ENCODE measurements at regions not wholly inside any gene's neighbourhood (a gene's known extent, or its start where the extent isn't known, plus 50 kb on each side); places are given as distances from the start of the nearest gene placed in this dataset.

- Histone ChIP-seq H3F3A (ENCODE audit: insufficient read depth) (no peaks in the 10 kb centered on the region), H3K36me3 (ENCODE audit: low read length) (no peaks in the 10 kb centered on the region), H3K9me2 (replicated peaks; ENCODE audit: insufficient read depth, low read length) (no peaks in the 10 kb centered on the region; the same call in 1 of the 2 replicates), H3K9me3 (ENCODE audit: insufficient read depth, low read length) (no peaks in the 10 kb centered on the region), H3K4me3 (ENCODE audit: insufficient read depth, low read length, poor library complexity, severe bottlenecking) (no peak overlapping the region), H4K20me1 (ENCODE audit: low read depth, low read length) (no peaks in the 10 kb centered on the region), H3K27me3 (ENCODE audit: low read length) (no peaks in the 10 kb centered on the region), H3K79me2 (ENCODE audit: insufficient read depth, low read length) (no peaks in the 10 kb centered on the region), H3K4me2 (ENCODE audit: low read depth, low read length, poor library complexity, severe bottlenecking) (no peak overlapping the region), H3K27ac (ENCODE audit: low read depth, low read length) (no peak overlapping the region), H3K9ac (ENCODE audit: low read length) (no peak overlapping the region), H2AFZ (ENCODE audit: low read depth, low read length, severe bottlenecking) (no peak overlapping the region)
- TF ChIP-seq CTCF (IDR thresholded peaks at IDR 0.05; ENCODE audit: insufficient read depth, low read length, poor library complexity, severe bottlenecking) = no peak
- no peak for TF ChIP-seq EZH2phosphoT487 (conservative IDR thresholded peaks at IDR 0.05; ENCODE audit: low read length)
Measured at GRCh38 chr2:35803126-35803525, 552.5 kb upstream of the CRIM1 start.

- no peak overlapping the region for H3K9ac ChIP-seq (ENCODE audit: low read length)
- no peaks in the 10 kb centered on the region for H3K36me3 ChIP-seq (ENCODE audit: low read length)
- no peaks in the 10 kb centered on the region for H3K9me2 ChIP-seq (replicated peaks; ENCODE audit: insufficient read depth, low read length)
- H3K4me2 ChIP-seq (ENCODE audit: low read depth, low read length, poor library complexity, severe bottlenecking) = no peak overlapping the region
- no peak for TF ChIP-seq CTCF (IDR thresholded peaks at IDR 0.05; ENCODE audit: insufficient read depth, low read length, poor library complexity, severe bottlenecking)
- TF ChIP-seq EZH2phosphoT487 (conservative IDR thresholded peaks at IDR 0.05; ENCODE audit: low read length) = no peak
- no peak overlapping the region for H3K27ac ChIP-seq (ENCODE audit: low read depth, low read length)
- H3K4me3 ChIP-seq (ENCODE audit: insufficient read depth, low read length, poor library complexity, severe bottlenecking) = no peak overlapping the region
- no peaks in the 10 kb centered on the region for H3F3A ChIP-seq (ENCODE audit: insufficient read depth)
- no peak overlapping the region for H2AFZ ChIP-seq (ENCODE audit: low read depth, low read length, severe bottlenecking)
- H3K79me2 ChIP-seq (ENCODE audit: insufficient read depth, low read length) = no peaks in the 10 kb centered on the region
- no peaks in the 10 kb centered on the region for H3K27me3 ChIP-seq (ENCODE audit: low read length)
- H3K9me3 ChIP-seq (ENCODE audit: insufficient read depth, low read length) = no peaks in the 10 kb centered on the region
- H4K20me1 ChIP-seq (ENCODE audit: low read depth, low read length) = no peaks in the 10 kb centered on the region
Measured at GRCh38 chr2:35794796-35795450, 560.7 kb upstream of the CRIM1 start.

- TF ChIP-seq EZH2phosphoT487 (conservative IDR thresholded peaks at IDR 0.05; ENCODE audit: low read length) (no peak), CTCF (IDR thresholded peaks at IDR 0.05; ENCODE audit: insufficient read depth, low read length, poor library complexity, severe bottlenecking) (no peak)
- Histone ChIP-seq H3K9ac (ENCODE audit: low read length) (no peak overlapping the region), H3K27ac (ENCODE audit: low read depth, low read length) (no peak overlapping the region), H3K79me2 (ENCODE audit: insufficient read depth, low read length) (no peaks in the 10 kb centered on the region), H3K9me3 (ENCODE audit: insufficient read depth, low read length) (peaks cover 9% of the 10 kb centered on the region; the same call in 1 of the 2 replicates), H3K4me3 (ENCODE audit: insufficient read depth, low read length, poor library complexity, severe bottlenecking) (no peak overlapping the region), H3K36me3 (ENCODE audit: low read length) (no peaks in the 10 kb centered on the region), H3F3A (ENCODE audit: insufficient read depth) (no peaks in the 10 kb centered on the region), H2AFZ (ENCODE audit: low read depth, low read length, severe bottlenecking) (no peak overlapping the region), H3K27me3 (ENCODE audit: low read length) (no peaks in the 10 kb centered on the region), H4K20me1 (ENCODE audit: low read depth, low read length) (no peaks in the 10 kb centered on the region), H3K4me2 (ENCODE audit: low read depth, low read length, poor library complexity, severe bottlenecking) (no peak overlapping the region), H3K9me2 (replicated peaks; ENCODE audit: insufficient read depth, low read length) (no peaks in the 10 kb centered on the region)
Measured at GRCh38 chr2:35790292-35790691, 565.3 kb upstream of the CRIM1 start.

Measured in SU-DHL-6 (cell line).